ENCODE measurements at regions not wholly inside any gene's neighbourhood (a gene's known extent, or its start where the extent isn't known, plus 50 kb on each side); places are given as distances from the start of the nearest gene placed in this dataset.
"Not testable (repeated sequence)": the region's sequence is repeated elsewhere in the genome, so short reads cannot be mapped to it uniquely, and the experiment has no call there.

DNA sequence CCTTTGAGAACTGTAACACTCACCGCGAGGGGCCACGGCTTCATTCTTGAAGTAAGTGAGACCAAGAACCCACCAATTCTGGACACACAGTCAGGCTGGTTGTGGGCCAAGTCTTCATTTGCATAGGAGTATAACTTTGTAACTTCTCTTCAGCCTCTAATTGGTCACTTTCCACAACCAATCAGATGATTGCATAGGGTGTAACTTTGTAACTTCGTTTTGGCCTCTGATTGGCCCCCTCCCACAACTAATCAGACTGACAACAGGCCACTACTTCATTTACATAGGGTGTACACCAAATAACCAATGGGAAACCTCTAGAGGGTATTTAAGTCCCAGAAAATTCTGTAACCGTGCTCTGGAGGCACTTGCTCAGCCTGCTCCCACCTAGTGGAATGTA is 77.5 kb upstream of the TCF4 start:
- no peak overlapping the region for H3K9ac ChIP-seq (ENCODE audit: insufficient read depth, low read length, poor library complexity, severe bottlenecking)
- H3K36me3 Mint-ChIP-seq: no peaks in the 10 kb centered on the region
- H3K27ac Mint-ChIP-seq: no peak overlapping the region
- no peak overlapping the region for H3K4me3 ChIP-seq (replicated peaks in 1 of 3; ENCODE audit: low read depth in 2 of 3, low read length in 3 of 3)
- no peaks in the 10 kb centered on the region for H3K36me3 ChIP-seq (replicated peaks in 1 of 2; ENCODE audit: control insufficient read depth in 1 of 2, insufficient read depth in 2 of 2, low read length in 2 of 2)
- intact Hi-C loops (cut with micrococcal nuclease): no loop called here
- no peaks in the 10 kb centered on the region for H3K4me1 ChIP-seq (ENCODE audit: control insufficient read depth in 1 of 2, insufficient read depth in 2 of 2, low read length in 2 of 2)
- H2AFZ ChIP-seq (ENCODE audit: insufficient read depth, low read depth, low read length, poor library complexity, severe bottlenecking): no peak overlapping the region
- WGBS (ENCODE audit: insufficient coverage): 100% methylated on average over 3 of the region's 5 CpGs
- no peaks in the 10 kb centered on the region for H3K4me1 Mint-ChIP-seq
- TF ChIP-seq, protein P1, sequence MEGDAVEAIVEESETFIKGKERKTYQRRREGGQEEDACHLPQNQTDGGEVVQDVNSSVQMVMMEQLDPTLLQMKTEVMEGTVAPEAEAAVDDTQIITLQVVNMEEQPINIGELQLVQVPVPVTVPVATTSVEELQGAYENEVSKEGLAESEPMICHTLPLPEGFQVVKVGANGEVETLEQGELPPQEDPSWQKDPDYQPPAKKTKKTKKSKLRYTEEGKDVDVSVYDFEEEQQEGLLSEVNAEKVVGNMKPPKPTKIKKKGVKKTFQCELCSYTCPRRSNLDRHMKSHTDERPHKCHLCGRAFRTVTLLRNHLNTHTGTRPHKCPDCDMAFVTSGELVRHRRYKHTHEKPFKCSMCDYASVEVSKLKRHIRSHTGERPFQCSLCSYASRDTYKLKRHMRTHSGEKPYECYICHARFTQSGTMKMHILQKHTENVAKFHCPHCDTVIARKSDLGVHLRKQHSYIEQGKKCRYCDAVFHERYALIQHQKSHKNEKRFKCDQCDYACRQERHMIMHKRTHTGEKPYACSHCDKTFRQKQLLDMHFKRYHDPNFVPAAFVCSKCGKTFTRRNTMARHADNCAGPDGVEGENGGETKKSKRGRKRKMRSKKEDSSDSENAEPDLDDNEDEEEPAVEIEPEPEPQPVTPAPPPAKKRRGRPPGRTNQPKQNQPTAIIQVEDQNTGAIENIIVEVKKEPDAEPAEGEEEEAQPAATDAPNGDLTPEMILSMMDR (IDR thresholded peaks at IDR 0.05): no peak
- no peaks in the 10 kb centered on the region for H4K20me1 ChIP-seq (ENCODE audit: insufficient read depth, low read length)
- peaks cover 5 to 24% of the 10 kb centered on the region in 2 donors for H3K9me3 ChIP-seq (replicated peaks in 1 of 2; ENCODE audit: control insufficient read depth in 1 of 2, insufficient read depth in 1 of 2, low read length in 2 of 2)
- no peaks in the 10 kb centered on the region for H3K27me3 Mint-ChIP-seq (ENCODE audit: low read depth in 3 of 3)
- DNase-seq: no peak
- no peak overlapping the region for H3K27ac ChIP-seq (ENCODE audit: low read depth in 1 of 2, low read length in 2 of 2)
- peaks cover 9 to 23% (median 14%) of the 10 kb centered on the region in 7 donors for H3K9me3 Mint-ChIP-seq
- H3K4me3 Mint-ChIP-seq: no peak overlapping the region
- H3K4me2 ChIP-seq (replicated peaks; ENCODE audit: extremely low read depth, low read length, poor library complexity, severe bottlenecking): no peak overlapping the region
- no peaks in the 10 kb centered on the region for H3K27me3 ChIP-seq (ENCODE audit: control insufficient read depth in 2 of 2, insufficient read depth in 2 of 2, low read length in 2 of 2)
- H3K79me2 ChIP-seq (ENCODE audit: insufficient read depth, low read length): no peaks in the 10 kb centered on the region

DNA sequence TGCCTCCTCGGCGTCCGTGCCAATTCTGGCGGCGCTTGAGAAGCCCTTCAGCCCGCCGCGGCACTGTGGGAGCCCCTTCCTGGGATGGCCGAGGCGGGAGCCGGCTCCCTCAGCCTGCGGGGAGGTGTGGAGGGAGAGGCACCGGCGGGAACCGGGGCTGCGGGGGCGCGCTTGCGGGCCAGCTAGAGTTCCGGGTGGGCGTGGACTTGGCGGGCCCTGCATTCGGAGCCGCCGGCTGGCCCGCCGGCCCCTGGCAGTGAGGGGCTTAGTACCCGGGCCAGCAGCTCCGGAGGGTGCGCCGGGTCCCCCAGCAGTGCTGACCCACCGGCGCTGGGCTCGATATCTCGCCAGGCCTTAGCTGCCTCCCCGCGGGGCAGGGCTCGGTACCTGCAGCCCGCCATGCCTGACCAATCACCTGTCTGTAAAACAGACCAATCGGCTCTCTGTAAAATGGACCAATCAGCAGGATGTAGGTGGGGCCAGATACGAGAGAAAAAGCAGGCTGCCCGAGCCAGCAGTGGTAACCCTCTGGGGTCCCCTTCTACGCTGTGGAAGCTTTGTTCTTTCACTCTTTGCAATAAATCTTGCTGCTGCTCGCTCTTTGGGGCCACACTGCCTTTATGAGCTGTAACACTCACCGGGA is 76.9 kb upstream of the TCF4 start:
- H3K4me3 Mint-ChIP-seq; H3K4me2 ChIP-seq (replicated peaks; ENCODE audit: extremely low read depth, low read length, poor library complexity, severe bottlenecking); H3K36me3 ChIP-seq (replicated peaks in 1 of 2; ENCODE audit: control insufficient read depth in 1 of 2, insufficient read depth in 2 of 2, low read length in 2 of 2); H3K27me3 ChIP-seq (ENCODE audit: control insufficient read depth in 2 of 2, insufficient read depth in 2 of 2, low read length in 2 of 2); H4K20me1 ChIP-seq (ENCODE audit: insufficient read depth, low read length); H3K4me1 Mint-ChIP-seq; intact Hi-C loops (cut with micrococcal nuclease); H3K4me3 ChIP-seq (replicated peaks in 1 of 3; ENCODE audit: low read depth in 2 of 3, low read length in 3 of 3); H3K36me3 Mint-ChIP-seq; H3K9ac ChIP-seq (ENCODE audit: insufficient read depth, low read length, poor library complexity, severe bottlenecking); H3K27me3 Mint-ChIP-seq (ENCODE audit: low read depth in 3 of 3); DNase-seq; H3K79me2 ChIP-seq (ENCODE audit: insufficient read depth, low read length); H3K27ac Mint-ChIP-seq; H3K27ac ChIP-seq (ENCODE audit: low read depth in 1 of 2, low read length in 2 of 2); H2AFZ ChIP-seq (ENCODE audit: insufficient read depth, low read depth, low read length, poor library complexity, severe bottlenecking); H3K4me1 ChIP-seq (ENCODE audit: control insufficient read depth in 1 of 2, insufficient read depth in 2 of 2, low read length in 2 of 2): not testable (repeated sequence)
- WGBS (ENCODE audit: insufficient coverage): 98% methylated on average over 40 of the region's 45 CpGs
- peaks cover 5 to 24% of the 10 kb centered on the region in 2 donors for H3K9me3 ChIP-seq (replicated peaks in 1 of 2; ENCODE audit: control insufficient read depth in 1 of 2, insufficient read depth in 1 of 2, low read length in 2 of 2)
- H3K9me3 Mint-ChIP-seq: peaks cover 9 to 19% (median 14%) of the 10 kb centered on the region in 7 donors
